ENCODE measurements at regions not wholly inside any gene's neighbourhood (a gene's known extent, or its start where the extent isn't known, plus 50 kb on each side); places are given as distances from the start of the nearest gene placed in this dataset.

GRCh38 chr5:83839788-83840187 is 119.1 kb upstream of the HAPLN1 start:
- no peak for TF ChIP-seq SPI1 (IDR thresholded peaks at IDR 0.05; ENCODE audit: borderline replicate concordance, low read depth)
- no peak for TF ChIP-seq GABPA (IDR thresholded peaks at IDR 0.05; ENCODE audit: low read depth)
- no peak for TF ChIP-seq REST (IDR thresholded peaks at IDR 0.05; ENCODE audit: insufficient replicate concordance, low read depth)
- no peak for TF ChIP-seq CTCF (IDR thresholded peaks at IDR 0.05; ENCODE audit: insufficient read depth, low read length)
- TF ChIP-seq POLR2AphosphoS5 (IDR thresholded peaks at IDR 0.05; ENCODE audit: low read depth) = no peak
- H3K27me3 ChIP-seq (ENCODE audit: insufficient read depth, poor library complexity, severe bottlenecking) = no peaks in the 10 kb centered on the region

GRCh38 chr5:83839256-83839655 is 118.6 kb upstream of the HAPLN1 start:
- Histone ChIP-seq H3K4me3 (replicated peaks; ENCODE audit: insufficient read depth, low read length) (no peak overlapping the region), H3K27ac (replicated peaks) (no peak overlapping the region), H3K27me3 (ENCODE audit: insufficient read depth, poor library complexity, severe bottlenecking) (no peaks in the 10 kb centered on the region)
- no peak for DNase-seq (ENCODE audit: low read depth in 1 of 2, low spot score in 1 of 2)
- no peak for TF ChIP-seq REST (IDR thresholded peaks at IDR 0.05; ENCODE audit: insufficient replicate concordance, low read depth)
- no peak for TF ChIP-seq CTCF (IDR thresholded peaks at IDR 0.05; ENCODE audit: insufficient read depth, low read length)
- no peak for TF ChIP-seq POLR2AphosphoS5 (IDR thresholded peaks at IDR 0.05; ENCODE audit: low read depth)
- no peak for TF ChIP-seq GABPA (IDR thresholded peaks at IDR 0.05; ENCODE audit: low read depth)
- no peak for TF ChIP-seq SPI1 (IDR thresholded peaks at IDR 0.05; ENCODE audit: borderline replicate concordance, low read depth)

More at GRCh38 chr5:83839788-83840187, 119.1 kb upstream of the HAPLN1 start:
- Histone ChIP-seq H3K27ac (replicated peaks) (no peak overlapping the region), H3K4me3 (replicated peaks; ENCODE audit: insufficient read depth, low read length) (no peak overlapping the region)
- DNase-seq (ENCODE audit: low read depth in 1 of 2, low spot score in 1 of 2) = no peak

GRCh38 chr5:83837265-83837907 is 116.7 kb upstream of the HAPLN1 start:
- Histone ChIP-seq H3K4me3 (replicated peaks; ENCODE audit: insufficient read depth, low read length) (no peak overlapping the region), H3K27ac (replicated peaks) (no peak overlapping the region), H3K27me3 (ENCODE audit: insufficient read depth, poor library complexity, severe bottlenecking) (no peaks in the 10 kb centered on the region)
- DNase-seq (ENCODE audit: low read depth in 1 of 2, low spot score in 1 of 2) = no peak
- TF ChIP-seq CTCF (IDR thresholded peaks at IDR 0.05; ENCODE audit: insufficient read depth, low read length) (no peak), SPI1 (IDR thresholded peaks at IDR 0.05; ENCODE audit: borderline replicate concordance, low read depth) (no peak), REST (IDR thresholded peaks at IDR 0.05; ENCODE audit: insufficient replicate concordance, low read depth) (no peak), GABPA (IDR thresholded peaks at IDR 0.05; ENCODE audit: low read depth) (no peak), POLR2AphosphoS5 (IDR thresholded peaks at IDR 0.05; ENCODE audit: low read depth) (no peak)
